ENCODE measurements at regions not wholly inside any gene's neighbourhood (a gene's known extent, or its start where the extent isn't known, plus 50 kb on each side); places are given as distances from the start of the nearest gene placed in this dataset.

DNA sequence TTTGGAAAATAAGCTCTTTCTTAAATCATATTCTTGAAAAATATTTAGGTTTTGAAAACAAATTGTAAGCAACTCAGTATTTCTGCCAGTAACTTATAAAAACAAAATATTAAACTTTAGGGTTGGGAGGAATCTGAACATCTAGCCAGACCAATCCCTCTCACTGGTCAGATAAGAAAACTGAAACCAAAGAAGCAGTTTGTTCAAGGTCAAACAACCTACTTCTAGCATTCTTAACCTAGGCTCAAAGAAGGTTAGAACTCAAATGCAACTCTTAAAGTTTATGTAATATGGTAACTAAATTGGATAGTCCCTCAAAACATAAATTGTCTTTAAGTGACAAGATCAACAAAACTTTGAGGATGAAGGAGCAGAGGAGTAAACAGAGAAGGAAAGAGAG is 374.9 kb upstream of the TNC start:
- no peak for TF ChIP-seq BHLHE40 (IDR thresholded peaks at IDR 0.05; ENCODE audit: borderline replicate concordance)
- no peak for TF ChIP-seq FOXM1 (IDR thresholded peaks at IDR 0.05; ENCODE audit: borderline replicate concordance)
- TF ChIP-seq NFRKB (IDR thresholded peaks at IDR 0.05) = no peak
- no peak for TF ChIP-seq SUZ12 (IDR thresholded peaks at IDR 0.05)
- TF ChIP-seq L3MBTL2 (conservative IDR thresholded peaks at IDR 0.05) = no peak
- TF ChIP-seq CTBP1 (IDR thresholded peaks at IDR 0.05; ENCODE audit: borderline replicate concordance) = no peak
- no peak for TF ChIP-seq LEF1 (IDR thresholded peaks at IDR 0.05; ENCODE audit: borderline replicate concordance)
- TF ChIP-seq ZNF384 (IDR thresholded peaks at IDR 0.05) = no peak
- no peak for TF ChIP-seq FOXA1 (IDR thresholded peaks at IDR 0.05)
- TF ChIP-seq SP1 (IDR thresholded peaks at IDR 0.05) = no peak
- no peak for TF ChIP-seq ARNT (IDR thresholded peaks at IDR 0.05)
- no peak for DNase-seq (ENCODE audit: extremely low spot score)
- POLR2A ChIA-PET = no interaction called here
- CTCF ChIA-PET = no interaction called here

DNA sequence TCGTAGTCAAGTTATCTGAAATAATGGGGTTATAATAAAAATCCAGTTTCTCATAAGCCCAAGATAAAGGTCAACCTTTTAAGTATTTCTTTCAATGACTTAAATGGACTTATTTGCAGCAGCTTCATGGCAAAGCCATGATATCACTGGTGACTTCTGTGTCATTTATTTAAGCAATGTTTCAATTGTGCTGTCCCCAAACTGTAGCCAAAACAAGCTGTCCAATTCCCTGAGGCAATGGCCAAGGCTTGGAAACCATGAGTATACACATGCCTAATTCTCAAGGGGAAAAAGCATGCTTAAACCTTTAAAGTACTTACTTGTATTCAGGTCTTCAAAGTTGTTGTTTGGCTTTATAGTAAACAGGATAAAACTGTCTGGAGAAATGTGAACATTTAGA is 376.4 kb upstream of the TNC start:
- ChIA-PET CTCF (no interaction called here), POLR2A (no interaction called here)
- DNase-seq (ENCODE audit: extremely low spot score) = no peak
- no peak for TF ChIP-seq FOXA1 (IDR thresholded peaks at IDR 0.05)
- TF ChIP-seq FOXK2 (IDR thresholded peaks at IDR 0.05) = no peak
- TF ChIP-seq L3MBTL2 (conservative IDR thresholded peaks at IDR 0.05) = no peak
- TF ChIP-seq SUZ12 (IDR thresholded peaks at IDR 0.05) = no peak
- TF ChIP-seq BHLHE40 (IDR thresholded peaks at IDR 0.05; ENCODE audit: borderline replicate concordance) = no peak

DNA sequence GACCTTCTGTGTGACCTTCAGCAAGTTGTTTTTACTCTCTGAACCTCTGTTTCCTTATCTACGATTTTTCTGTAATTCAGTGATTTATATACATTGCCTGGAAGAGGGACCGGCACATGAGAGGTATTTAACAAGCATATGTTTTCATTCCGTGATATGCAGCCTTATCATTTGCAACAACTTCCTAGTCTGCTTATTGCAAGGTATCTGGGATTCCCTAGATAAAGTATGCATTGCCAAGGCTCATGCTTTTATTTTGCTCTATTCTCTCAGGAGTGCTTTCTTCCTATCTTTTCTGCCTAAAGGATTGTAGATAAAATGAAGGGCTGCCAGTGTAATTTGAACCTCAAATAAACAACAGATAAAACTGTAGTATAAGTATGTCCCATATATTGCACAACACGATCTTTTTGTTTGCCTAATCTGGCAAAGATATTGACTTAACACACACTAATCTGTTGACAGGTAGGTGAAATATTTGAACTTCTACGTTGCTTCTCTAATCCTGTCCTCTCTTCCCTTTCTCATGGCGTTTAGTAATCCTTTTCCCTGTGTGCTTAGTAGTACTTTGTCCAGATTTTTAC is 377.2 kb upstream of the TNC start:
- DNase-seq (ENCODE audit: extremely low spot score) = no peak
- ChIA-PET CTCF (no interaction called here), POLR2A (no interaction called here)
- TF ChIP-seq FOXK2 (IDR thresholded peaks at IDR 0.05) = no peak
- TF ChIP-seq TARDBP (IDR thresholded peaks at IDR 0.05) = no peak
- TF ChIP-seq, protein P1, sequence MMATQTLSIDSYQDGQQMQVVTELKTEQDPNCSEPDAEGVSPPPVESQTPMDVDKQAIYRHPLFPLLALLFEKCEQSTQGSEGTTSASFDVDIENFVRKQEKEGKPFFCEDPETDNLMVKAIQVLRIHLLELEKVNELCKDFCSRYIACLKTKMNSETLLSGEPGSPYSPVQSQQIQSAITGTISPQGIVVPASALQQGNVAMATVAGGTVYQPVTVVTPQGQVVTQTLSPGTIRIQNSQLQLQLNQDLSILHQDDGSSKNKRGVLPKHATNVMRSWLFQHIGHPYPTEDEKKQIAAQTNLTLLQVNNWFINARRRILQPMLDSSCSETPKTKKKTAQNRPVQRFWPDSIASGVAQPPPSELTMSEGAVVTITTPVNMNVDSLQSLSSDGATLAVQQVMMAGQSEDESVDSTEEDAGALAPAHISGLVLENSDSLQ (IDR thresholded peaks at IDR 0.05) = no peak
- TF ChIP-seq NFRKB (IDR thresholded peaks at IDR 0.05) = no peak
- TF ChIP-seq ARNT (IDR thresholded peaks at IDR 0.05) = no peak
- no peak for TF ChIP-seq L3MBTL2 (conservative IDR thresholded peaks at IDR 0.05)
- TF ChIP-seq FOXA1 (IDR thresholded peaks at IDR 0.05) = no peak
- TF ChIP-seq SUZ12 (IDR thresholded peaks at IDR 0.05) = no peak
- no peak for TF ChIP-seq SP1 (IDR thresholded peaks at IDR 0.05)
- no peak for TF ChIP-seq ZNF384 (IDR thresholded peaks at IDR 0.05)
- TF ChIP-seq FOXM1 (IDR thresholded peaks at IDR 0.05; ENCODE audit: borderline replicate concordance) = no peak
- no peak for TF ChIP-seq LEF1 (IDR thresholded peaks at IDR 0.05; ENCODE audit: borderline replicate concordance)
- TF ChIP-seq ELF4 (IDR thresholded peaks at IDR 0.05) = no peak
- TF ChIP-seq HDGF (IDR thresholded peaks at IDR 0.05; ENCODE audit: borderline replicate concordance) = no peak

DNA sequence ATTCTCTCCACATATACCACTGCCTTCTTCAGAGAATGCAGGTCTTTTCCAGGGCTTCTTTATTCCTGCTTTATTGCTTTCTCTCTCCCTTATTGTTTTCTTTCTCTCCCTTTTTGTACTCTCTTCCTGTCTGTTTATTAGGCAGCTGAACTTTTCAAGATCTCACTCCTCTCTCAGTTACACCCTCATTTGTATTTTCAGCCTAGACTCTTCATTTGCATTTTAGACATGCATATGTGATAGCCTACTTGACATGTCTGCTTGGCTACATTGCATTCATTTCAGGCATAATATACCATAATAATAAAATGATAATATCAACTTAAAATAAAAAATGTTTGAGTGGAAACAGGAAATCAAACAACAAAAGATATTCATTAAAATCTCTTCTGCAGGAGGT is 377.9 kb upstream of the TNC start:
- TF ChIP-seq ZNF384 (IDR thresholded peaks at IDR 0.05) = no peak
- TF ChIP-seq L3MBTL2 (conservative IDR thresholded peaks at IDR 0.05) = no peak
- TF ChIP-seq BHLHE40 (IDR thresholded peaks at IDR 0.05; ENCODE audit: borderline replicate concordance) = no peak
- TF ChIP-seq ELF4 (IDR thresholded peaks at IDR 0.05) = no peak
- no peak for TF ChIP-seq HDGF (IDR thresholded peaks at IDR 0.05; ENCODE audit: borderline replicate concordance)
- TF ChIP-seq, protein P1 (IDR thresholded peaks at IDR 0.05) = no peak
- TF ChIP-seq FOXM1 (IDR thresholded peaks at IDR 0.05; ENCODE audit: borderline replicate concordance) = no peak
- no peak for TF ChIP-seq FOXA1 (IDR thresholded peaks at IDR 0.05)
- no peak for TF ChIP-seq TARDBP (IDR thresholded peaks at IDR 0.05)
- no peak for TF ChIP-seq ARNT (IDR thresholded peaks at IDR 0.05)
- TF ChIP-seq CTBP1 (IDR thresholded peaks at IDR 0.05; ENCODE audit: borderline replicate concordance) = no peak
- no peak for TF ChIP-seq FOXK2 (IDR thresholded peaks at IDR 0.05)
- no peak for TF ChIP-seq SP1 (IDR thresholded peaks at IDR 0.05)
- no peak for TF ChIP-seq SUZ12 (IDR thresholded peaks at IDR 0.05)
- no peak for TF ChIP-seq LEF1 (IDR thresholded peaks at IDR 0.05; ENCODE audit: borderline replicate concordance)
- no peak for TF ChIP-seq NFRKB (IDR thresholded peaks at IDR 0.05)
- ChIA-PET POLR2A (no interaction called here), CTCF (no interaction called here)
- DNase-seq (ENCODE audit: extremely low spot score) = no peak

DNA sequence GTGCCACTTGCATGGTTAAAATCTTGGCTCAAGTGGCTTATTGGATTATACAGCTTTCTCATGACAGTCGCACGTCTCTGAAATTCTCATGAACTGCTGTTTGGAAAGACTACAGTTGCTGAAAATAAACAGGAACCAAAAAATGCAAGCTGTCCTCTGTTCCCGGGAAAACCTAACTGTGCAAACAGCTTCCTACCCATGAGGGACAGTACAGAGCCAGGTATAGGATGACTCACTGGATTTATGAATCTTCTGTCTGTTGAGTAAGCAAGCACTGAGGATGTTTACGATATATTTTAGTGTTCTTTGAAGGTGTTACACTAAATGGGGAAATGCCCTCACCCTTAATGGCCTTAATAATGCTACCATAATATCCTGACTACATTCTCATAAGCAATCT is 380.3 kb upstream of the TNC start:
- TF ChIP-seq SP1 (IDR thresholded peaks at IDR 0.05) = no peak
- TF ChIP-seq ZNF384 (IDR thresholded peaks at IDR 0.05) = no peak
- TF ChIP-seq ELF4 (IDR thresholded peaks at IDR 0.05) = no peak
- TF ChIP-seq CTBP1 (IDR thresholded peaks at IDR 0.05; ENCODE audit: borderline replicate concordance) = no peak
- no peak for TF ChIP-seq TARDBP (IDR thresholded peaks at IDR 0.05)
- no peak for TF ChIP-seq SUZ12 (IDR thresholded peaks at IDR 0.05)
- no peak for TF ChIP-seq ARNT (IDR thresholded peaks at IDR 0.05)
- no peak for TF ChIP-seq NFRKB (IDR thresholded peaks at IDR 0.05)
- no peak for TF ChIP-seq BHLHE40 (IDR thresholded peaks at IDR 0.05; ENCODE audit: borderline replicate concordance)
- TF ChIP-seq FOXK2 (IDR thresholded peaks at IDR 0.05) = no peak
- no peak for TF ChIP-seq LEF1 (IDR thresholded peaks at IDR 0.05; ENCODE audit: borderline replicate concordance)
- no peak for TF ChIP-seq FOXM1 (IDR thresholded peaks at IDR 0.05; ENCODE audit: borderline replicate concordance)
- TF ChIP-seq, protein P1 (IDR thresholded peaks at IDR 0.05) = no peak
- no peak for TF ChIP-seq FOXA1 (IDR thresholded peaks at IDR 0.05)
- no peak for TF ChIP-seq L3MBTL2 (conservative IDR thresholded peaks at IDR 0.05)
- no peak for TF ChIP-seq HDGF (IDR thresholded peaks at IDR 0.05; ENCODE audit: borderline replicate concordance)
- DNase-seq (ENCODE audit: extremely low spot score) = no peak
- POLR2A ChIA-PET = no interaction called here
- CTCF ChIA-PET = no interaction called here

DNA sequence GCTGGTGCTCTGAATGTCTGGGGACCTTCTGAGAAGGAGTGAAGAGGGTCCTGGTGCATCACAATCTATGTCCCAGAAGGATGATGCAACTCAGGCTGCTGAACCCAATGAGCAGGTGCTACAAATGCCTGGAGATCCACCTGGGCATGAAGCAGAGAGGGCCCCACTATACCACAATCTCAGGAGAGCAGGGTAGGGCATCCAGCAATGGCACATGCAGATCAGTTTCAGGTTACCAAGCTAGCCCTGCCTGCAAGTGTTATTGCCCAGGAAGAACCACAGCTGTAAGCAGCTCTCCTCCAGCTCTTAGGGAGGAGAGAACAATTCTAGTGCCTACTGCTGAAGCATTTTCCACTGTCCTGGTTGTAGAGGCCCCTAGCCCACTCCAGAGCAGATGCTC is 389.2 kb upstream of the TNC start:
- no peak for DNase-seq (ENCODE audit: extremely low spot score)
- ChIA-PET POLR2A (no interaction called here), CTCF (no interaction called here)
- no peak for TF ChIP-seq NFRKB (IDR thresholded peaks at IDR 0.05)
- TF ChIP-seq ARNT (IDR thresholded peaks at IDR 0.05) = no peak
- no peak for TF ChIP-seq FOXK2 (IDR thresholded peaks at IDR 0.05)
- TF ChIP-seq L3MBTL2 (conservative IDR thresholded peaks at IDR 0.05) = no peak
- TF ChIP-seq BHLHE40 (IDR thresholded peaks at IDR 0.05; ENCODE audit: borderline replicate concordance) = no peak
- no peak for TF ChIP-seq FOXM1 (IDR thresholded peaks at IDR 0.05; ENCODE audit: borderline replicate concordance)
- no peak for TF ChIP-seq HDGF (IDR thresholded peaks at IDR 0.05; ENCODE audit: borderline replicate concordance)
- TF ChIP-seq LEF1 (IDR thresholded peaks at IDR 0.05; ENCODE audit: borderline replicate concordance) = no peak
- no peak for TF ChIP-seq FOXA1 (IDR thresholded peaks at IDR 0.05)
- TF ChIP-seq SP1 (IDR thresholded peaks at IDR 0.05) = no peak
- TF ChIP-seq ELF4 (IDR thresholded peaks at IDR 0.05) = no peak
- TF ChIP-seq SUZ12 (IDR thresholded peaks at IDR 0.05) = no peak
- no peak for TF ChIP-seq TARDBP (IDR thresholded peaks at IDR 0.05)
- TF ChIP-seq CTBP1 (IDR thresholded peaks at IDR 0.05; ENCODE audit: borderline replicate concordance) = no peak
- TF ChIP-seq ZNF384 (IDR thresholded peaks at IDR 0.05) = no peak

Measured in HEK293T (cell line).